DND-41 (cell line): ENCODE measurements at regions not wholly inside any gene's neighbourhood (a gene's known extent, or its start where the extent isn't known, plus 50 kb on each side); places are given as distances from the start of the nearest gene placed in this dataset.

Experiments
- ATAC-seq: fragments of 200-7000 bp; cut with Tn5 transposase; 3 replicates; pipeline ENCODE4 v1.9.1; 2021; ENCODE audit warnings: low read depth; ENCODE audit not compliant: insufficient read depth
- DNase-seq: peaks from one replicate; pipeline ENCODE4 v3.0.0-alpha.2; 2020
- H2AFZ ChIP-seq: 2 replicates; pipeline ENCODE4 v1.6.0; 2012; ENCODE audit warnings: low read depth, low read length
- H3K27ac ChIP-seq: 2 replicates; pipeline ENCODE4 v1.5.1; 2012; ENCODE audit warnings: low read length, inconsistent platforms
- H3K27me3 ChIP-seq: fragments of 200-600 bp; sonication (generic); 2 replicates; pipeline ENCODE4 v1.6.0; 2012; ENCODE audit warnings: low read length, mild to moderate bottlenecking, inconsistent platforms; ENCODE audit not compliant: insufficient read depth, poor library complexity
- H3K36me3 ChIP-seq: 2 replicates; pipeline ENCODE4 v1.5.1; 2012; ENCODE audit warnings: low read length, inconsistent platforms; ENCODE audit not compliant: insufficient read depth
- H3K4me1 ChIP-seq: 2 replicates; pipeline ENCODE4 v1.5.1; 2012; ENCODE audit warnings: mild to moderate bottlenecking, low read length; ENCODE audit not compliant: insufficient read depth
- H3K4me2 ChIP-seq: 2 replicates; pipeline ENCODE4 v1.6.0; 2012; ENCODE audit warnings: mild to moderate bottlenecking, moderate library complexity, low read length, inconsistent platforms; ENCODE audit not compliant: insufficient read depth
- H3K4me3 ChIP-seq, 2 experiments: fragments of 200-600 bp in 1 of 2; shearing (Covaris generic) in 1 of 2; 2 replicates each; pipeline ENCODE4 v1.5.1; 2012 to 2016; ENCODE audit warnings: inconsistent platforms in 2 of 2, low read length in 2 of 2, mild to moderate bottlenecking in 2 of 2, low read depth in 1 of 2, moderate library complexity in 1 of 2
- H3K79me2 ChIP-seq: 2 replicates; pipeline ENCODE4 v1.6.0; 2012; ENCODE audit warnings: low read length, inconsistent platforms; ENCODE audit not compliant: insufficient read depth
- H3K9ac ChIP-seq: 2 replicates; pipeline ENCODE4 v1.6.0; 2012; ENCODE audit warnings: low read depth, mild to moderate bottlenecking, inconsistent platforms, low read length, moderate library complexity
- H3K9me3 ChIP-seq: 2 replicates; pipeline ENCODE4 v1.5.1; 2012; ENCODE audit warnings: low read length, moderate library complexity, mild to moderate bottlenecking, inconsistent platforms; ENCODE audit not compliant: insufficient read depth, severe bottlenecking
- H4K20me1 ChIP-seq: 2 replicates; pipeline ENCODE4 v1.6.0; 2012; ENCODE audit warnings: low read length; ENCODE audit not compliant: insufficient read depth
- EZH2 ChIP-seq: IDR thresholded peaks from 3 replicates; pipeline ENCODE4 v1.6.1; 2012; ENCODE audit warnings: borderline replicate concordance, low read depth, mild to moderate bottlenecking, moderate library complexity, low read length, inconsistent platforms; ENCODE audit not compliant: severe bottlenecking
- TF ChIP-seq, protein P1 (sequence below): IDR thresholded peaks from 2 replicates; pipeline ENCODE4 v1.5.1; 2012; ENCODE audit warnings: borderline replicate concordance, low read length, moderate library complexity, mild to moderate bottlenecking; ENCODE audit not compliant: poor library complexity, severe bottlenecking; ENCODE audit errors: extremely low read depth

DNA sequence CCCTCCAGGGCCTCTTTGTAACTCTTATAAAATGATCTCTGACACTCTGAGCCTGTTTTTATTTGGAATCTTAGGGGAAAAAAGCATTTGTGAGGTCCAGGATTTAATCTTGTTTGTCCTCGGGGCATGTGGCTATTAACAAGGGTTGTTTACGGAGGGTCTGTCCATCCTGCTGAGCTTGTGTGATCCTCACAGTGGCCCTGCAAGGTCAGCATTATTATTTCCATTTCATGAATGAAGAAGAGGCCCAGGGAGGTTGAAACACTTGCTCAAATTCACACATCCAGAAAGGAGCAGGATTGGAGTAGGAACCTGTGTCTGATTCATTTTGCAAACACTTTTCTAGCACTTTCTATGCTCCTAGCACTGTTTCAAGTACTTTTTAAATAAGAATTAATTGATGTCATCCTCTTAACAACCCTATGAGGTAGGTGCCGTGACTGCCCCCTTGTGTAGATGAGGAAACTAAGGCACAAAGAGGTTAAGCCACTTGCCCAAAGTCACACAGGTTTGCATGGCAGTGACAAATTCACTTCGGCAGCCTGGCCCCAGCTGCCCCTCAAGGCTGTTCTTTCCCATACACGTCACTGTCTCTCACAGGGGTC lies 178.9 kb downstream of the MIS18A start:
- Histone ChIP-seq H3K9ac (no peak overlapping the region), H3K9me3 (no peaks in the 10 kb centered on the region), H3K36me3 (no peaks in the 10 kb centered on the region), H3K27me3 (peaks cover 5% of the 10 kb centered on the region), H3K4me2 (no peak overlapping the region), H3K4me3 (no peak overlapping the region), H3K27ac (no peak overlapping the region), H3K4me1 (no peaks in the 10 kb centered on the region), H4K20me1 (no peaks in the 10 kb centered on the region), H3K79me2 (no peaks in the 10 kb centered on the region), H2AFZ (no peak overlapping the region)
- DNase-seq (no peak), ATAC-seq (no peak)
- TF ChIP-seq, protein P1, sequence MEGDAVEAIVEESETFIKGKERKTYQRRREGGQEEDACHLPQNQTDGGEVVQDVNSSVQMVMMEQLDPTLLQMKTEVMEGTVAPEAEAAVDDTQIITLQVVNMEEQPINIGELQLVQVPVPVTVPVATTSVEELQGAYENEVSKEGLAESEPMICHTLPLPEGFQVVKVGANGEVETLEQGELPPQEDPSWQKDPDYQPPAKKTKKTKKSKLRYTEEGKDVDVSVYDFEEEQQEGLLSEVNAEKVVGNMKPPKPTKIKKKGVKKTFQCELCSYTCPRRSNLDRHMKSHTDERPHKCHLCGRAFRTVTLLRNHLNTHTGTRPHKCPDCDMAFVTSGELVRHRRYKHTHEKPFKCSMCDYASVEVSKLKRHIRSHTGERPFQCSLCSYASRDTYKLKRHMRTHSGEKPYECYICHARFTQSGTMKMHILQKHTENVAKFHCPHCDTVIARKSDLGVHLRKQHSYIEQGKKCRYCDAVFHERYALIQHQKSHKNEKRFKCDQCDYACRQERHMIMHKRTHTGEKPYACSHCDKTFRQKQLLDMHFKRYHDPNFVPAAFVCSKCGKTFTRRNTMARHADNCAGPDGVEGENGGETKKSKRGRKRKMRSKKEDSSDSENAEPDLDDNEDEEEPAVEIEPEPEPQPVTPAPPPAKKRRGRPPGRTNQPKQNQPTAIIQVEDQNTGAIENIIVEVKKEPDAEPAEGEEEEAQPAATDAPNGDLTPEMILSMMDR, result no peak
- TF ChIP-seq EZH2, result no peak

DNA sequence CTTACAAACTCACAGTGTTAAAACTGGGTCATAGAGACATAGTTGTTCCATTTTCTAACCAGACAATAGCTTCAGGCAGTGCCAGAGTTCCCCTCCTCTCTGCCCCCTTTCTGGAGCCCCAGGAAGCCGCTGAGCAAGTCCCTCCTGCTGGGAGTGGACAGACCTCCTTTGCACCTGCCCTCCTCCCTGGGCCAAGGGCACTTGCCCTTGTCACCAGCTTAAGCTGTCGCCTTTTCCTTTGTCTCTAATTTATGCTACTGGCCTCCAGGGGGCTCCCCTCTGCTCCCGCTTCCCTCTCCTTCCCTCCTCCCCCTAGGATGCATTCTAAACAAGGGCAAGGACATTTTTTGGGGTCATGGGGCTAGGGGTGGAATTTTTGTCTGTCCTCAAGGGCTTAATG lies 182.4 kb downstream of the MIS18A start:
- Histone ChIP-seq H3K27ac (no peak overlapping the region), H3K4me1 (no peaks in the 10 kb centered on the region), H3K79me2 (no peaks in the 10 kb centered on the region), H2AFZ (no peak overlapping the region), H3K9me3 (no peaks in the 10 kb centered on the region), H4K20me1 (no peaks in the 10 kb centered on the region), H3K36me3 (no peaks in the 10 kb centered on the region), H3K4me3 (no peak overlapping the region), H3K9ac (no peak overlapping the region), H3K27me3 (no peaks in the 10 kb centered on the region), H3K4me2 (no peak overlapping the region)
- TF ChIP-seq, protein P1, result peak; percentile 65
- TF ChIP-seq EZH2, result no peak
- peak; percentile 44; the same call in 1 of the 3 replicates for ATAC-seq
- DNase-seq, result peak; percentile 28

DNA sequence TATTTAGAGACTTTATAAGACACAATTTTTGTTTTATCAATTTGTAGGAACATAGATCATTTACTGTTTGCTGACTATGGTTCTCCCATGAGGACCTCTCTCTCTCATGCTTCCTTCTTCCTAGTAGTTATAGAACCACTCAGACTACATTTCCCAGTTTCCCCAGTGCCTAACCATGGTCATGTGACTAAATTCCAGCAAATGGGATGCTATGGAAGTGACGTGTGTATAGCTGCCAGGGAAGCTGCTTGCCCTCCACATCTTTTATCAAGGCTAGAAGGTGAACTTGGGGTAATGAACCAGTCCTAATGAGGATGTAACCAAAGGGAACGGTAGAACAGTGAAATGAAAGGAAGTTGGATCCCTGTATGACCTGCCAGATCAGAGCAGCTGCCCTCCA lies 184.0 kb downstream of the MIS18A start:
- H2AFZ ChIP-seq, result no peak overlapping the region
- H3K4me1 ChIP-seq, result no peaks in the 10 kb centered on the region
- H4K20me1 ChIP-seq, result no peaks in the 10 kb centered on the region
- no peak overlapping the region for H3K27ac ChIP-seq
- TF ChIP-seq, protein P1, result no peak
- no peak for TF ChIP-seq EZH2
- H3K36me3 ChIP-seq, result no peaks in the 10 kb centered on the region
- H3K27me3 ChIP-seq, result no peaks in the 10 kb centered on the region
- DNase-seq (no peak), ATAC-seq (no peak)
- no peaks in the 10 kb centered on the region for H3K79me2 ChIP-seq
- H3K4me2 ChIP-seq, result no peak overlapping the region
- H3K4me3 ChIP-seq, result no peak overlapping the region
- H3K9me3 ChIP-seq, result no peaks in the 10 kb centered on the region
- H3K9ac ChIP-seq, result no peak overlapping the region
